Stimulated activated memory B cell treated with anti-CD40 and anti-IgM and Interleukin-4, amounts not matched to agents 10 μg/mL and 1 μg/mL and 100 μg/mL, for 72 hours (primary cell): ENCODE measurements at regions not wholly inside any gene's neighbourhood (a gene's known extent, or its start where the extent isn't known, plus 50 kb on each side); places are given as distances from the start of the nearest gene placed in this dataset.

Experiments
- ATAC-seq: fragments of 150-1000 bp; cut with Tn5 transposase; 2 replicates; pipeline ENCODE4 v1.10.0; 2021
- H3K27ac Mint-ChIP-seq: one replicate; pipeline ENCODE4 v1.8.0; 2022; ENCODE audit warnings: mild to moderate bottlenecking, mixed read lengths
- H3K27me3 Mint-ChIP-seq: one replicate; pipeline ENCODE4 v1.8.0; 2022; ENCODE audit warnings: mixed read lengths
- H3K36me3 Mint-ChIP-seq: one replicate; pipeline ENCODE4 v1.8.0; 2022; ENCODE audit warnings: mixed read lengths
- H3K4me1 Mint-ChIP-seq: one replicate; pipeline ENCODE4 v1.8.0; 2022; ENCODE audit warnings: mixed read lengths
- H3K4me3 Mint-ChIP-seq: one replicate; pipeline ENCODE4 v1.8.0; 2022; ENCODE audit warnings: mild to moderate bottlenecking, moderate library complexity, mixed read lengths
- H3K9me3 Mint-ChIP-seq: one replicate; pipeline ENCODE4 v1.8.0; 2022; ENCODE audit warnings: mixed read lengths

DNA sequence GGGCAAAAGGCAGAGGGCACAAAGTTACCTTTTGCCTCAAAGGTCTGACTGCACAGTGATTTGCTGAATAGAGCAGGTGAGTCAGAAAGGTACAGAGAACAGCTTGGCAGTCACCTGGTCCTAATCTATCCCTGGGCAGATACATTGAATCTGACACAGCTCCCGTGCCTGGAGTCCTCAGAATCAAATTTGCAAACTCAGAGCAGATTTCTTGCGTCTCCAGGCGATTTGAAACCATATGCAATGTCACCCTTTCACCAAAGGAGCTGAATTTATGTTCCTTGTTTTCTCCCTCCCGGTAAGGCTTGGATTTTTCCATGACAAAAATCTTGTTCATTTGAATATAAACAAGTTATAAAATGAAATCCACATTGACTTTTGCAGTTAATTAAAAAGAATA lies 81.6 kb upstream of the SNAP25 start:
- Mint-ChIP-seq H3K4me1 (no peaks in the 10 kb centered on the region), H3K9me3 (peaks cover 3% of the 10 kb centered on the region), H3K27ac (no peak overlapping the region), H3K27me3 (peaks cover 9% of the 10 kb centered on the region), H3K36me3 (no peaks in the 10 kb centered on the region), H3K4me3 (no peak overlapping the region)
- no peak for ATAC-seq

- Mint-ChIP-seq H3K9me3 (peaks cover 3% of the 10 kb centered on the region), H3K4me3 (no peak overlapping the region), H3K36me3 (no peaks in the 10 kb centered on the region), H3K27me3 (peaks cover 9% of the 10 kb centered on the region), H3K4me1 (no peaks in the 10 kb centered on the region), H3K27ac (no peak overlapping the region)
- no peak for ATAC-seq
Observed at GRCh38 chr20:10137533-10137932, 81.1 kb upstream of the SNAP25 start.

DNA sequence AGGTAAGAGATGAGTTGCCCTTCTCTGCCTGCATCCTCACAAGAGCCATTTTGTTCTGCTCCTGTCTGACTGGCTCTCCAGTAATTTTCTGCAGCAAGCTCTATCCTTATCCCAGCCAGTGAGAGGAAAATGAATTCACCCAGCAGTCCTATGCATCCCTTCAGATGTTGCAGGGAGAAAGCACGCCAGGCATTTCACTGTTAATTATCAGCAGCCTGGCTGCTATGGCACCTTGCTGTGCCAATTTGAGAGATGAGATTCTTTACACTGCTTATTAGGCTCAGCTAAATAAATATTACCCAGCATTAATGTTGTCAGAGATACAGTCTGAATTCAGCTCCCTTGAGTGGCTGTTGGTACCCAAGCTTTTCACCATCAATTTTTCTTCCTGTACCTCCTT lies 61.1 kb upstream of the SNAP25 start:
- Mint-ChIP-seq H3K27ac (no peak overlapping the region), H3K4me3 (no peak overlapping the region), H3K4me1 (no peaks in the 10 kb centered on the region), H3K9me3 (peaks cover 10% of the 10 kb centered on the region), H3K27me3 (peaks cover 9% of the 10 kb centered on the region), H3K36me3 (no peaks in the 10 kb centered on the region)
- ATAC-seq: no peak

DNA sequence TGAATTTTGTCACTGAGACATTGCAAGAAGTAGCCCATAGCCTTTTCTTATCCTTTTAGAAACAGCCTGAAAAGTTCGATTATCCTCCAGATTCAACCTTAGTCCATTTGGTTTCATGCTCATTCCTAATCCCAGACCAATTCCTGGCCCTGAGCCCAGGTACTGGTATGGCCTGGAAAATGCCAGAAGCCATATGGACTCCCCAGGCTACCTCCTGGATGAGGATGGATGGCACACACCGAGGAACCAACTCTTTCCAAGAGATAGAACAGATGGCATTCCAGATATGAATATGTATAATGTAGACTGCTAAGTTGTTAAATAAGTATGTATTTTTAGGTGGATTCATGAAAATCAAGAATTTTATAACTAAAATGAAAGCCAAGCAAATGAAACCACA lies 51.6 kb upstream of the SNAP25 start:
- Mint-ChIP-seq H3K36me3 (no peaks in the 10 kb centered on the region), H3K4me1 (no peaks in the 10 kb centered on the region), H3K27me3 (peaks cover 17% of the 10 kb centered on the region), H3K9me3 (peaks cover 5% of the 10 kb centered on the region), H3K4me3 (no peak overlapping the region), H3K27ac (no peak overlapping the region)
- ATAC-seq: no peak

- no peak for ATAC-seq
- H3K9me3 Mint-ChIP-seq: peaks cover 5% of the 10 kb centered on the region
Observed at GRCh38 chr20:10167594-10167993, 51.0 kb upstream of the SNAP25 start.

More at GRCh38 chr20:10167594-10167993, 51.0 kb upstream of the SNAP25 start:
- peaks cover 4% of the 10 kb centered on the region for H3K4me1 Mint-ChIP-seq
- H3K36me3 Mint-ChIP-seq: no peaks in the 10 kb centered on the region
- H3K27me3 Mint-ChIP-seq: peaks cover 22% of the 10 kb centered on the region
- H3K27ac Mint-ChIP-seq: no peak overlapping the region
- H3K4me3 Mint-ChIP-seq: no peak overlapping the region
